MG63 (cell line): ENCODE measurements at regions not wholly inside any gene's neighbourhood (a gene's known extent, or its start where the extent isn't known, plus 50 kb on each side); places are given as distances from the start of the nearest gene placed in this dataset.

Experiments
- DNase-seq: peaks from one replicate; pipeline ENCODE4 v3.0.0-alpha.2; 2020
- H3K27me3 ChIP-seq: fragments of 250-450 bp; sonication (Bioruptor Pico); 2 replicates; pipeline ENCODE4 v1.5.1; 2020; ENCODE audit warnings: mild to moderate bottlenecking, moderate library complexity
- H3K36me3 ChIP-seq: fragments of 250-450 bp; sonication (Bioruptor Pico); 2 replicates; pipeline ENCODE4 v1.5.1; 2020; ENCODE audit warnings: mild to moderate bottlenecking, moderate library complexity
- H3K4me3 ChIP-seq: fragments of 250-450 bp; sonication (Bioruptor Pico); 2 replicates; pipeline ENCODE4 v1.5.1; 2020; ENCODE audit warnings: mild to moderate bottlenecking, moderate library complexity
- H3K9me3 ChIP-seq: fragments of 250-450 bp; sonication (Bioruptor Pico); 2 replicates; pipeline ENCODE4 v1.5.1; 2020; ENCODE audit warnings: mild to moderate bottlenecking, moderate library complexity

DNA sequence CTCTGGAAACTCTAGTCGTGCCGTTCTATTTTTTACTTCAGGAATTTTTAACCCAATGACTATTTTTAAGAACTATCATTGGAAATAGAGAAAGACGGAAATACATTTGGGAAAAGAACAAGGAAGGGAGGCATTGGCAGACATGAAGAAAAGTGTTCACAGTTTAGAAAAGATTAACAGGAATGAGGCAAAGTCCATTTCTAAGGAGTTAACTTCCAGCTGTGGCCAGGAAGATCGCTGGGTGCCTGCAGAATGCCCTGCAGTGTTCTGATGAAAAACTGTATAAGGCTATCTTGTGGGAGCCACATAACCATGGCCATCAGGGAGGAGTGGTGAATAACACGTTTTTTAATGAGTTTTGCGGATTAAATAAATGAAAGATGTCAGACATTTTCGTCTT, 150.6 kb upstream of the VCX3A start:
- DNase-seq = no peak
- Histone ChIP-seq H3K9me3 (no peaks in the 10 kb centered on the region), H3K36me3 (no peaks in the 10 kb centered on the region), H3K27me3 (no peaks in the 10 kb centered on the region), H3K4me3 (no peak overlapping the region)

DNA sequence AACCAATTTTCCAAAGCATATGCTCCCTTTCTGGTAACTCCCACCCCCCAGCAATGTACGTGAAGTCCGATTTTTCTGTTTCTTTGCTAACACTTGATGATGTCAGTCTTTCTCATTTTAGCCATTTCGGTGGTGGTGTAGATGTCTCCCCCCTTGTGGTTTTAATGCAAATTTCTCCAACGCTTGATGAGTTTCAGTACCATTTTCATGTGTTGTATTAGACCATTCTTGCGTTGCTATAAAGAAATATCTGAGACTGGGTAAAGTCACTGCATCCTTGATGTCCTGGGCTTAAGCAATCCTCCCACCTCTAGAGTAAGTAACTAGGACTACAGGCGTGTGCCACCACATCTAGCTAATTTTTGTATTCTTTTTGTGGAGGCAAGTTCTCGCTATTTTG, 148.4 kb upstream of the VCX3A start:
- DNase-seq = no peak
- no peaks in the 10 kb centered on the region for H3K9me3 ChIP-seq
- no peaks in the 10 kb centered on the region for H3K36me3 ChIP-seq
- no peaks in the 10 kb centered on the region for H3K27me3 ChIP-seq
- H3K4me3 ChIP-seq = no peak overlapping the region

DNA sequence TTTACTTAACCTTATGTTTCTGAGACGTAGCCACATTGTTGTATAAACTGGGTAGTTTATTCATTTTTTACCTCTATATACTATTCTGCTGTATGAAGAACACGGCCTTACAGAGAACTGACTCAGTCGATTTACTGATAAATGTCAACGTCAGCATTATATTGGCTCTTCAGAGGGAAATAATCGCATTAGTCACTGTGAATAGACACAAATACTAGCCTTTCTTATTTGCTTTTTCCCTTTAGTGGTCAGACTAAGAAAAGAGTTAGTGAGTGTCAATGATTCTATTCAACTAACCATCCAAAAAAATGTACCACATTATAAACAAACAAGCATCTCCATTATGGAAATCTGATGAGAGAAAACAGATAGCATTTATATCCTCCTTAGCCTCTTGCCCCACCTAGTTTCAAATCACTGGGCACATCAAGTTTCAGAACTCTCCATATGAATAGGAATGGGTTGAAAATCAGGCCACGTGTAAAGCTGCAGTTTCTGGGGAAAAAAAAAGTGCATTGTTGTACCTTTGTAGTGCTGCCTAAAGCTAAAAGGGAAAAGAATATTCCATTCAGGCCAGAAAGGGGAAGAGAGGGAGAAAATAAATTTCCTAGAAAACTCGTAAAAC, 146.7 kb upstream of the VCX3A start:
- no peaks in the 10 kb centered on the region for H3K27me3 ChIP-seq
- H3K4me3 ChIP-seq = no peak overlapping the region
- no peaks in the 10 kb centered on the region for H3K9me3 ChIP-seq
- no peak for DNase-seq
- H3K36me3 ChIP-seq = no peaks in the 10 kb centered on the region

DNA sequence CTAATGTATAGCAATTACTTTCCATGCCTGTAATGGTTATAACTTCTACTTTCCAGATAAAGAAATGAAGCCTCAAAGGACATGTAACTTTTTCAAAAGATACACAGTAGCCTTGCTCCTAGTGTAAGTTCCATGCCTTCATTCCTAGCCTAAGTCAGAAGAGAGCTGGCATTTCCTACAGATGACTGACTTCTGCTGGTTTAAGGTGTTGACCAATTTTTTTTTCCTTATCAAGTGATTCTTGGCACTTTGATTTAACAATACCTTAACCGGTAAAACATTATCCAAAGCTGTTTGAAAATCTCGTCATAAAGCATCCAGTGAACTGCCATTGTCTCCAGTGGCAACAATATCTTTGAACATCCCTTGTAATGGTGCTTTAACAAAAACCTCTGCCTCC, 145.1 kb upstream of the VCX3A start:
- H3K9me3 ChIP-seq = no peaks in the 10 kb centered on the region
- no peaks in the 10 kb centered on the region for H3K36me3 ChIP-seq
- H3K4me3 ChIP-seq = no peak overlapping the region
- no peak for DNase-seq
- no peaks in the 10 kb centered on the region for H3K27me3 ChIP-seq

DNA sequence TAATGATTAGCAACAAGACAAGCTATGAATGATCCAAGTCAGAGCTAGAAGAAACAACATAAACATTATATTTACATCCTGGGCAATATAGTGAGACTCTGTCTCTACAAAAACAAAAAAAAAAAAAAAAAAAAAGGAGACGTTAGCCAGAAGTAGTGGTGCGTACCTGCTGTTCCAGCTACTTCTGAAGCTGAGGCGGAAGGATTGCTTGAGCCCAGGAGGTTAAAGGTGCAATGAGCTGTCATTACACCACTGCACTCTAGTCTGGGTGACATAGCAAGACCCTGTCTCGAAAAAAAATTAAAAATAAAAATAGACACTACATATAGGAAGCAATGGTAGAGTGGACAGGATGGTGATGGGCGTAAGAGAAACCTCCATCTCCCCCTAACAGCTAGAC, 144.6 kb upstream of the VCX3A start:
- Histone ChIP-seq H3K36me3 (no peaks in the 10 kb centered on the region), H3K9me3 (no peaks in the 10 kb centered on the region)
- no peak for DNase-seq

DNA sequence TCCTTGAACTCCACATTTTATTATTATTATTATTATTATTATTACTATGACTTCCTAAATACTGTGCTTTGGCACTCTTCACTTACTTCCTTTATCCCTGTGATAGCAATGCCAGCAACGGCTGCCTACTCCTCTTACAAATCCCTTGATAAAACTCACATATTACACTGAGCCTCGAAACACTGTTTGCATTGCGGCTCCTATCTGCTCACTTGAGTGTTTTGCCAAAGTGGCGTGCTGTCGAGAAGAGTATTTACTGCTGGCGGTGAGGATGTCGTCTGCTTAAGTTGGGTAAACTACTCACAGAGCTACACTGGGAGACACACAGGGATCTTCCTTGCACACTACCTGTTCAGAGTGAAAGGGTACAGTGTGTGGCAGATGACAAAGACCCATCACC, 143.4 kb upstream of the VCX3A start:
- no peaks in the 10 kb centered on the region for H3K36me3 ChIP-seq
- no peaks in the 10 kb centered on the region for H3K9me3 ChIP-seq

More for the DNA sequence above, 144.6 kb upstream of the VCX3A start:
- Histone ChIP-seq H3K27me3 (no peaks in the 10 kb centered on the region), H3K4me3 (no peak overlapping the region)

DNA sequence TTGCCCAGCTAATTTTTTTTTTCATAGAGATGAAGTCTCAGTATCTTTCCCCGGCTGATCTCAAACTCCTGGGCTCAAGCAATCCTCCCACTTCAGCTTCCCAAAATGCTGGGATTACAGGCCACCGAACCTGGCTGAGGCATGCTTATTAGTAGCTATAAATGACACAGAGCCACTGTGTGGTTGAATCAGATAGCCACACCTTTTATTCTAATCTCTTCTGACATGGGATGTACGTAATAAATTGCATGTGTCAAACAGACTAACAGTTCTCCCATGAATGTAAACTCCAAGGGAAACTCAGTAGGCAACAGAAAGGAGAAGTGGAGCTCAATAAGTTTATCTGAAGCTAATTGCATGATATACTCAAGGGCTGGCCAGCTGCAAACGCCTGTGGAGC, 139.8 kb upstream of the VCX3A start:
- Histone ChIP-seq H3K27me3 (no peaks in the 10 kb centered on the region), H3K4me3 (no peak overlapping the region), H3K9me3 (no peaks in the 10 kb centered on the region), H3K36me3 (no peaks in the 10 kb centered on the region)
- no peak for DNase-seq

More for the DNA sequence above, 143.4 kb upstream of the VCX3A start:
- no peaks in the 10 kb centered on the region for H3K27me3 ChIP-seq
- DNase-seq = no peak
- H3K4me3 ChIP-seq = no peak overlapping the region

DNA sequence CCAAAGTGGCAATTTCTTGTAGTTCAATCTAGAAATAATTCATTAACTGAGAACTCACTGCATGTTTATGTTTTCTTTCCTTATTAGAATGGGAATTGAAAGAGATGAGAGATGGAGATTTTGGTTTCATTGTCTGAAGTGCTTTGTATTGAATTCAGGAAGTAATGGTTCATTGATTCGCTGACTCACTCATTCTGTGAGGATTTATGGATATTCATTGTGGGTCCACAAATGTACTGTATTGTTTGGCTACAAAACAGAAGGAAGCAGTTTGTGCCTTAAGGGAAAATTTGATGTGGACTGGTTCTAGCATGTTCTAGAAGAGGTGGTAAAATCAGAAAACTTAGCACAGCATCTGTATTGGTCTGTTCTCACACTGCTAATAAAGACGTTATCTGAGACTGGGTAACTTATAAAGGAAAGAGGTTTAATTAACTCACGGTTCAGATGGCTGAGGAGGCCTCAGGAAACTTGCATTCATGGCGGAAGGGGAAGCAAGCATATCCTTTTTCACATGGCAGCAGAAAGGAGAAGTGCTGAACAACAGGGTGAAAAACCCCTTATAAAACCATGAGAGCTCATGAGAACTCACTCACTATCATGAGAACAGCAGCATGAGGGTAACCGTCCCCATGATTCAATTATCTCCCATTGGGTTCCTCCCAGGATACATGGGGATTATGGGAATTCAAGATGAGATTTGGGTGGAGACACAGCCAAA, 132.3 kb upstream of the VCX3A start:
- no peak for DNase-seq
- Histone ChIP-seq H3K27me3 (no peaks in the 10 kb centered on the region), H3K4me3 (no peak overlapping the region), H3K36me3 (no peaks in the 10 kb centered on the region), H3K9me3 (no peaks in the 10 kb centered on the region)

DNA sequence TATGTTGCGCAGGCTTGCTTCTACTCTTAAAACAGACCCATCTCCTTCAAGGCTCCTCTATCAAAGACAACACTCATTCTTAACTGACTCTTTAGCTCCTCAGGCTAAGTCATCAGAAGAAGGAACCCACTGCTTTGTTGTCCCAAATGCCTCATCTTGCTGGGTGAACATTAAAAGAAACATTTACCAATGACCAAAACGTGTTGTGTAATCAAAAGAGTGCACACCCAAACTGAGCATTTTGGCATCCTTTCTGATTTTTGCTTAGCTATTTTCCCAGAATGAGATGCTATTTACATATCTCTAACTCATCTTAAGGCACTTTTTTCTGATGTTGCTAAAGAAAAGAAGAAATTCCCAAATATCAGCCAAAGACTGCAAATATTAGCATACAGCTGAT, 131.7 kb upstream of the VCX3A start:
- Histone ChIP-seq H3K9me3 (no peaks in the 10 kb centered on the region), H3K4me3 (no peak overlapping the region), H3K36me3 (no peaks in the 10 kb centered on the region), H3K27me3 (no peaks in the 10 kb centered on the region)
- no peak for DNase-seq

DNA sequence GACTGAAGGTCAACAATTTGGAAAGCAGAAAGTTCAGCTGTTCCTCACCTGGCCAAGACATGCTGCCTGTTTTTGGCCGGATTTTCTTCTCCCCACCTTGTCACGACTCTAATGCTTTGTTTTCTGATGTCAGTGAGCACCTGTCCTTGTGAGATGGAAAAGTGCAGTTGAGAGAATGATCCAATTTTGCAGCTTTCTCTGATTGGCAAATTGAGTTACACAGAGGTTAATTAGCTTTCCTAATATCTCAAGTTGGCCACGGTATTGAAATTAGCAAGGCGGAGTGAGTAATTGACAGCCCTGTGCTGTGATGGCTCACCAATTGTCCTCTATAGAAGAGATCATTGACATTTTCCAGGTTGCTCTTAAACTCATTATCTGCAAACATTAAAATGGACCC, 126.8 kb upstream of the VCX3A start:
- Histone ChIP-seq H3K36me3 (no peaks in the 10 kb centered on the region), H3K27me3 (no peaks in the 10 kb centered on the region), H3K9me3 (no peaks in the 10 kb centered on the region), H3K4me3 (no peak overlapping the region)
- DNase-seq = no peak

DNA sequence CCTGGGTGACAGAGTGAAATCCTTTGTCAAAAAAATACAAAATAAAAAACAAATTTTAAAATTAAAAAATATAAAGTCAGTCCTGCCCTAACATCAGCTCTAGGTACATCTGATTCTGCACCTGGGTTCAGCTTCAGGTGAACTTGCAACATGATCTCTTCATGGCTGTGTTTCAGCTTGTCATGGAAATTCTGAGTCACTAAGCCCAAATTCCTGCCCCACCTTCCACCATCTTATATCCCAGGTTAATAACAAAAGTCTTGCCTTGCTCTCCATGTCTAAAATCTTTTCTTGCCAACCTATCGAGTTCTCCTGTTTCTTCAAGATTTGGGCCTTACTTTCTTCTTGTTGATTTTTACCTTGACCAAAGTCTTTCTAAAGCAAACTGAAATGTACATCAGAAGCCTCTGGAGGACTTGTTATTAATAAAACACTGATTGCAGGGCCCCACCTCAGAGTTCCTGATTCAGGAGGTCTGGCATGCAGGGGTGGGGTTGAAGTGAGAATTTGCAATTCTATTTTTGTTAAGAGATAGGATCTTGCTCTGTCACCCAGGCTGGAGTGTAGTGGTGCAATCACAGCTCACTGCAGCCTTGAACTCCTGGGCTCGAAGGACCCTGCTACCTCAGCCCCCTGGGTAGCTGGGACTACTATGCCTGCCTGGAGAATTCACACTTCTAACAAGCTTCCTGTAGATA, 125.8 kb upstream of the VCX3A start:
- Histone ChIP-seq H3K9me3 (no peaks in the 10 kb centered on the region), H3K4me3 (no peak overlapping the region), H3K27me3 (no peaks in the 10 kb centered on the region), H3K36me3 (no peaks in the 10 kb centered on the region)
- DNase-seq = no peak

DNA sequence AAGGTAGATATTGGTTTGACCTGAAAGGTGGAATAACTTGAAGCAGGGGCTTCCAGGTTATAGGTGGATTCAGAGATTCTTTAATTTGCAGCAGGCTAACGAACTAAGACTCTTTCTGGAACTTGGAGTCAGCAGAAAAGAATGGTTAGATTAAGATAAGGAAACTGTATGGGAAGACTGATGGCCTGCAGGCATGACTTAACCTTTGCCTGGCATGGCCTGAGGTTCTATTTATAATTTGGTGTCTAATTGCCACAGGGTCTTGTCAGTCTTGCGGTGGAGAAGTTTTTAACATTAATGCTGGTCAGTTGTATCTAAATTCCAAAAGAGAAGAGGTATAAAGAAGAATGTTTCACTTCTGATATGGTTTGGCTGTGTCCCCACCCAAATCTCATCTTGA, 110.3 kb upstream of the VCX3A start:
- no peak for DNase-seq
- Histone ChIP-seq H3K4me3 (no peak overlapping the region), H3K36me3 (no peaks in the 10 kb centered on the region), H3K9me3 (no peaks in the 10 kb centered on the region), H3K27me3 (no peaks in the 10 kb centered on the region)

DNA sequence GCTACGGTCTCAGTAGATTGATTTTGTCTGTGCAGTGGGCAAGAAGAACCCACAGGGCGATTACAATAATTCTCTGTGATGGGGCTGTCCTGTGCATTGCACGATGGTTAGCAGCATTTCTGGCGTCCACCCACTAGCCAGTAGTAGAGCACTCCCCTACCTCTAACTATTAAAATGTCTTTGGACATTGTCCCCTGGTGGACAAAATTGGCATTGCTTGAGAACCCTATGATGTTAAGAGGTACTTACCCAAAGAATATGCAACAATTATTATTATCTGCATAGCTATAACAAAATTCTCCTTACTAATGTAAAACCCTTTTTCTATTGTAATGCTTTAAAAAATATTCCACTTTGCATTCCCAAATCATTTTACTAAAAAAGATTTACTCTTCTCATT, 109.5 kb upstream of the VCX3A start:
- Histone ChIP-seq H3K9me3 (no peaks in the 10 kb centered on the region), H3K27me3 (no peaks in the 10 kb centered on the region), H3K36me3 (no peaks in the 10 kb centered on the region), H3K4me3 (no peak overlapping the region)
- no peak for DNase-seq

DNA sequence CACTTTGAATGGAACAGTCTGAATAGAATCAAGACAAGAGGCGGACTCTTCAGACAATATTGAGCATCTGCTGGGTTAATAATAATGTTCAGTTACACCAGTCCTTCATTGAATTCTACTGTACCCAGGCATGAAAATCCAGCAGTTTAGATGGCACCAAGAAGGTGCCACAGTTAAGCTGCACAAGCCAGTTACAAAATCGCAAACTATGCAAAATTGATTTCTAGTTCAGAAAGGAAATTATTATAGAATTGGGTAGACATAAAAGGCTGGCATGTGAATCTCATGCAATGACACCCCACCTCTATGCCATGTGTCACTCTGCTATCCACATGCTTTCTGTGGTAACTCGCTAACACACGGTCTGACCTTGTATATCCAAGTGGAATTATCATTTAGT, 105.8 kb upstream of the VCX3A start:
- Histone ChIP-seq H3K27me3 (no peaks in the 10 kb centered on the region), H3K36me3 (no peaks in the 10 kb centered on the region), H3K4me3 (no peak overlapping the region), H3K9me3 (no peaks in the 10 kb centered on the region)
- no peak for DNase-seq

DNA sequence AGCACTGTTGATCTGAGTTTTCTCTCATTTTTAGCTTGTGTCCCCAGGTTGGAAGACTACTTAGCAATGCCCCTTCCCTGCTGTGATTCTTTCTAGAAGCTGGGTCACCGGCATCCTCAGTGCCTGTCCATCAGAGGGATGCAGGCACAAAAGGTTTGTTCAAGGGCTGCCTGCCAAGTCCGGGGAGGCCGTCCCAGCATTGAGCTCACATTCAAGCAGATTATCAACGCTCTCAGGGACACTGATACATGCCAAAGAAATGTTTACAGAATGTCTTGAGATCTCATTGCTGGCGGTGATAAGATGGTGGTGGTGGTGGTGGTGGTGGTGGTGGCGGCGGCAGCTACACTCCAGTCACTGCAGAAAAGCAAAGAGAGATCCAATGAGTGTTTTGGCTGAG, 79.6 kb upstream of the VCX3A start:
- no peak for DNase-seq
- Histone ChIP-seq H3K27me3 (no peaks in the 10 kb centered on the region), H3K36me3 (no peaks in the 10 kb centered on the region), H3K4me3 (no peak overlapping the region), H3K9me3 (no peaks in the 10 kb centered on the region)

DNA sequence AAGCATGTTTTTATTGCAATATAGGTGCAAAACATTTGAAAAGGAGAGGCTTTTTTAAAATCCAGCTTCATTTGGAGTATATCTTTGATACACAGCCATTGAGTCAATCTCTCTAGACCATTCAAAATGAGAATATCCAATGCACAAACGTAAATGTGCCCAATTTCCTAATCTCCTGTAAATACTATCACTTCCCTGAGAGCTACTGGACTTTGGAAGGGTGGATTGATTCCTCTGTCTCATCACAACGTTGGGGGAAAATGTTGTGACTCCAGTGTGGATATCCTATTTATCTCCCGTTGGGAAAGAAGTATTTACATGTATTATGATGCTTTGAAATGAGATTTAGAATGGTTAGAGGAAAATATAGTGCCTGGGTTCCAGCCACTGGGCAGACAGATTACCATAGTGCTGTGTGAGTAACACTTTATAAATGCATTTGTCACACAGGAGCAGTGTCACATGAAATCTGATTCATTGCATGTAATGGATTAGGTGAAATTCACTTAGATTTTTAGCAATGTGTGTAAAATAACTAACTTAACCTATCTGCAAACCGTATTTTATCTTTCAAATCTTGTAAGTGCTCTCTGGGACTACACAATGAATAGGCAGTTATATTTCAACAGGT, 64.4 kb upstream of the VCX3A start:
- no peak for DNase-seq
- no peaks in the 10 kb centered on the region for H3K9me3 ChIP-seq
- H3K36me3 ChIP-seq = no peaks in the 10 kb centered on the region
- H3K4me3 ChIP-seq = no peak overlapping the region
- H3K27me3 ChIP-seq = no peaks in the 10 kb centered on the region
